ENCODE measurements at regions not wholly inside any gene's neighbourhood (a gene's known extent, or its start where the extent isn't known, plus 50 kb on each side); places are given as distances from the start of the nearest gene placed in this dataset.

- no peak for FAIRE-seq
- no peak for TF ChIP-seq CTCF (IDR thresholded peaks at IDR 0.05; ENCODE audit: insufficient read depth, missing control alignments)
Observed at GRCh38 chr9:82327641-82328040, 339.1 kb downstream of the SPATA31D1 start.

GRCh38 chr9:82331079-82331478 lies 342.5 kb downstream of the SPATA31D1 start:
- TF ChIP-seq CTCF (IDR thresholded peaks at IDR 0.05; ENCODE audit: insufficient read depth, missing control alignments): no peak
- FAIRE-seq (no peak), DNase-seq (ENCODE audit: insufficient read length, low spot score) (no peak)

More at GRCh38 chr9:82327641-82328040, 339.1 kb downstream of the SPATA31D1 start:
- DNase-seq (ENCODE audit: insufficient read length, low spot score): no peak

- no peak for FAIRE-seq
- TF ChIP-seq CTCF (IDR thresholded peaks at IDR 0.05; ENCODE audit: insufficient read depth, missing control alignments): no peak
- no peak for DNase-seq (ENCODE audit: insufficient read length, low spot score)
Observed at GRCh38 chr9:82332018-82332773, 343.6 kb downstream of the SPATA31D1 start.

- DNase-seq (ENCODE audit: insufficient read length, low spot score): no peak
- FAIRE-seq: no peak
- TF ChIP-seq CTCF (IDR thresholded peaks at IDR 0.05; ENCODE audit: insufficient read depth, missing control alignments): no peak
Observed at GRCh38 chr9:82332774-82333152, 344.2 kb downstream of the SPATA31D1 start.

- FAIRE-seq: no peak
- no peak for DNase-seq (ENCODE audit: insufficient read length, low spot score)
Observed at GRCh38 chr9:82333671-82334070, 345.1 kb downstream of the SPATA31D1 start.

GRCh38 chr9:82334286-82334685 lies 345.7 kb downstream of the SPATA31D1 start:
- TF ChIP-seq CTCF (IDR thresholded peaks at IDR 0.05; ENCODE audit: insufficient read depth, missing control alignments): no peak
- FAIRE-seq: no peak
- no peak for DNase-seq (ENCODE audit: insufficient read length, low spot score)

More at GRCh38 chr9:82333671-82334070, 345.1 kb downstream of the SPATA31D1 start:
- TF ChIP-seq CTCF (IDR thresholded peaks at IDR 0.05; ENCODE audit: insufficient read depth, missing control alignments): no peak

- TF ChIP-seq CTCF (IDR thresholded peaks at IDR 0.05; ENCODE audit: insufficient read depth, missing control alignments): no peak
- no peak for FAIRE-seq
- DNase-seq (ENCODE audit: insufficient read length, low spot score): no peak
Observed at GRCh38 chr9:82337351-82337750, 348.8 kb downstream of the SPATA31D1 start.

Data from D721Med (cell line).